CD4-positive, alpha-beta T cell treated with Interleukin-2 at 100 ng/mL for 4 hours (primary cell): ENCODE measurements at regions not wholly inside any gene's neighbourhood (a gene's known extent, or its start where the extent isn't known, plus 50 kb on each side); places are given as distances from the start of the nearest gene placed in this dataset.

Source experiments
- DNase-seq: peaks from one replicate; pipeline ENCODE4 v3.0.0-alpha.2; 2020; ENCODE audit warnings: low spot score

- peak; percentile 58 for DNase-seq
Observed at GRCh38 chr14:32254952-32255679, 52.0 kb upstream of the RNU6-8 start.

- DNase-seq, result no peak
Observed at GRCh38 chr14:32255789-32256188, 52.7 kb upstream of the RNU6-8 start.

GRCh38 chr14:32256576-32256975 lies 53.5 kb upstream of the RNU6-8 start:
- DNase-seq, result no peak

GRCh38 chr14:32258336-32258993 lies 55.4 kb upstream of the RNU6-8 start:
- DNase-seq, result no peak

GRCh38 chr14:32259368-32260013 lies 56.4 kb upstream of the RNU6-8 start:
- no peak for DNase-seq

GRCh38 chr14:32263939-32264567 lies 61.0 kb upstream of the RNU6-8 start:
- no peak for DNase-seq

- no peak for DNase-seq
Observed at GRCh38 chr14:32265584-32265983, 62.5 kb upstream of the RNU6-8 start.

- DNase-seq, result no peak
Observed at GRCh38 chr14:32277998-32278397, 51.1 kb upstream of the AKAP6 start.
